ENCODE measurements at regions not wholly inside any gene's neighbourhood (a gene's known extent, or its start where the extent isn't known, plus 50 kb on each side); places are given as distances from the start of the nearest gene placed in this dataset.

DNA sequence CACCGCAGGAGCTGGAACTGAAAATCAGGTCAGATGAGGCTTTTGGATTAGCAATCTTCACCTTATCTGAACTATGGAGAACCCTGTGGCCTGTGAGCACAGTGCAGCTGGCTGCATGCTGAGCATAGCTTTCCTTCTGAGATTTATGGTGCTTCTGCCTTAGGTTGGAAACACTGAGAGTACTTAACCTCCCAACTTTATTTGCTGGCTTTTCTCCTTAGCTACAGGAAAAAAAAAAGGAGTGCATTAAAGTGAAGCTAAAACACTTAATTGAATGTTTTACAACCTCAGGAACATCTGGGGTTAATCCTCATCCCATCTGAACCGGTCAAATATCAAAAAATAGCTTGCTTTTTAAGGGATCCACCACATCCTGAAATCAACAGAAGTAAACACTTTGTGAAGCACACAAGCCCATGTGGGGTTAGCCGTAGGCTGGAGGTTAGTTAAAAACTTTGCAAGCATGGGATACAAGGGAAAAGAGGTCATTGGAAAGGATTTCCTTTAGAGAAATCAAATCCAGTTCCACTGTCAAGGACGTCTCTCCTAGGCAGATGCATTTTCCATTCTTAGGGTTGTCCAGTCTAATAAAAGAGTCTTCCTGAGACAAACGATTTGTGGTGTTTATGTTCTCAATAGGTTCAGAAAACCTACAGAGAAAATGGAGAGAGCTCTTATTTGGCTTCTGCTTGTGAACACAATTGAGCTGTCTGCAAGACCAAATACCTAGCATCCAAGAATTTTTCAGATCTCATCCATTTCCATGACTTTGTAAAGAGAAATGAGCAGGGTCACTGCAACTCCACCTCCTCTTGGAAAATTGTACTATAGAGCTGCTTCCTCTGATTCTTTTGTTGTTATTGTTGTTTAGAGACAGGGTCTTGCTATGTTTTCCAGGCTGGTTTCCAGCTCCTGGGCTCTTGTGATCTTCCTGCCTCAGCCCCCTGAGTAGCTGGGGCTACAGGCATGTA lies 470.4 kb upstream of the IGFBP3 start:
- no peaks in the 10 kb centered on the region for H3K27me3 ChIP-seq (replicated peaks; ENCODE audit: insufficient read depth)
- no peak overlapping the region for H3K4me3 ChIP-seq
- intact Hi-C loops (cut with DNase I): loop anchor here (5.0 kb wide), 1 partner anchor 211 kb away; no protein-coding TSS in a partner anchor
- TF ChIP-seq POLR2AphosphoS5 (IDR thresholded peaks at IDR 0.05) (no peak), POLR2A (IDR thresholded peaks at IDR 0.05) (no peak)
- TF ChIP-seq, protein P1, sequence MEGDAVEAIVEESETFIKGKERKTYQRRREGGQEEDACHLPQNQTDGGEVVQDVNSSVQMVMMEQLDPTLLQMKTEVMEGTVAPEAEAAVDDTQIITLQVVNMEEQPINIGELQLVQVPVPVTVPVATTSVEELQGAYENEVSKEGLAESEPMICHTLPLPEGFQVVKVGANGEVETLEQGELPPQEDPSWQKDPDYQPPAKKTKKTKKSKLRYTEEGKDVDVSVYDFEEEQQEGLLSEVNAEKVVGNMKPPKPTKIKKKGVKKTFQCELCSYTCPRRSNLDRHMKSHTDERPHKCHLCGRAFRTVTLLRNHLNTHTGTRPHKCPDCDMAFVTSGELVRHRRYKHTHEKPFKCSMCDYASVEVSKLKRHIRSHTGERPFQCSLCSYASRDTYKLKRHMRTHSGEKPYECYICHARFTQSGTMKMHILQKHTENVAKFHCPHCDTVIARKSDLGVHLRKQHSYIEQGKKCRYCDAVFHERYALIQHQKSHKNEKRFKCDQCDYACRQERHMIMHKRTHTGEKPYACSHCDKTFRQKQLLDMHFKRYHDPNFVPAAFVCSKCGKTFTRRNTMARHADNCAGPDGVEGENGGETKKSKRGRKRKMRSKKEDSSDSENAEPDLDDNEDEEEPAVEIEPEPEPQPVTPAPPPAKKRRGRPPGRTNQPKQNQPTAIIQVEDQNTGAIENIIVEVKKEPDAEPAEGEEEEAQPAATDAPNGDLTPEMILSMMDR (IDR thresholded peaks at IDR 0.05): no peak
- WGBS: 20% methylated on average over 5 of the region's 5 CpGs
- no peaks in the 10 kb centered on the region for H3K4me1 ChIP-seq (replicated peaks)
- H3K36me3 ChIP-seq: no peaks in the 10 kb centered on the region
- no peak for DNase-seq (ENCODE audit: low spot score)
- no peaks in the 10 kb centered on the region for H3K9me3 ChIP-seq
- H3K27ac ChIP-seq: no peak overlapping the region

DNA sequence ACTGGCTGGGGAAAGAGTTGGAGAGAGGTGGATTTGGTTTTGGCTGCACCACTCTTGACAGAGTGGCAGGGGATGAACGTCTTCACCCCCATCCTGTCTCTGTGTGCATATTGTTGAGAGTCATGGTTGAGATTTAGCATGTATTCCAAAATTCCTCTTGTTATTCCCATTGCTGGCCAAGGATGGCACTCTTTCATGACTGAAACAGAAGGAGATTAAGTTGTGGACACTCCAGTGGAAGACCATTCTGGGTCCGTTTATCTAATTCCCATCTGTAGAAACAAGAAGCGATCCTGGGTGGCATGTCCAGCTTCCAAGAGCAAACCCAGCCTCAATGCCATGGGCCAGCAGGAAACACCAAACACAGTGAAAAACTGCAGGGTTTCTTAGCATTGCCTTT lies 469.0 kb upstream of the IGFBP3 start:
- H3K27ac ChIP-seq: no peak overlapping the region
- no peak for TF ChIP-seq POLR2A (IDR thresholded peaks at IDR 0.05)
- TF ChIP-seq, protein P1 (IDR thresholded peaks at IDR 0.05): no peak
- TF ChIP-seq POLR2AphosphoS5 (IDR thresholded peaks at IDR 0.05): no peak
- WGBS: 87% methylated on average over 3 of the region's 3 CpGs

DNA sequence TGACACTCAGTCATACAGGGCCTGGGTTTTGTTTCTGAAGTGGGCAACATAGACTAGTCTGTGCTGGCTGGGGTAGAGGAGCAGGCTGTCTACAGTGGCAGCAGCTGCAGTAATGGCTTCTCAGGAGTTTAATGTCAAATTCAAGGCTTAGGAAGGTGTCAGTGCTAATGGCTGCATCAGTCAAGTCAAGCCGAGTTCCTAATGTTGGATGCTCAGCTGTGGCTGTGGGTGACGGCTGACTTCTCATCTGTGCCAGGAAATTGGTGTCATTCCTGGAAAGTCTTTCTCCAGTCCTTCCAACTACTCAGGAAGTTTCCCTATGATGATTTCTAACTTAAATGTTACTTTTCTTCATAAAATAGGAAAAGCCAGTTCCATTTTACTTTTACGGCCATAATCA lies 468.1 kb upstream of the IGFBP3 start:
- Histone ChIP-seq H3K27ac (no peak overlapping the region), H3K36me3 (no peaks in the 10 kb centered on the region), H3K4me3 (no peak overlapping the region), H3K27me3 (replicated peaks; ENCODE audit: insufficient read depth) (no peaks in the 10 kb centered on the region), H3K9me3 (no peaks in the 10 kb centered on the region), H3K4me1 (replicated peaks) (no peaks in the 10 kb centered on the region)
- DNase-seq (ENCODE audit: low spot score): no peak
- TF ChIP-seq POLR2AphosphoS5 (IDR thresholded peaks at IDR 0.05): no peak
- no peak for TF ChIP-seq POLR2A (IDR thresholded peaks at IDR 0.05)
- TF ChIP-seq, protein P1 (IDR thresholded peaks at IDR 0.05): no peak
- WGBS: 92% methylated on average over 3 of the region's 3 CpGs
- intact Hi-C loops (cut with DNase I): no loop called here

More for the DNA sequence above, 469.0 kb upstream of the IGFBP3 start:
- no peak for DNase-seq (ENCODE audit: low spot score)
- no peaks in the 10 kb centered on the region for H3K27me3 ChIP-seq (replicated peaks; ENCODE audit: insufficient read depth)
- no peaks in the 10 kb centered on the region for H3K36me3 ChIP-seq
- no peaks in the 10 kb centered on the region for H3K9me3 ChIP-seq
- intact Hi-C loops (cut with DNase I): loop anchor here (5.0 kb wide), 1 partner anchor 212 kb away; no protein-coding TSS in a partner anchor
- no peak overlapping the region for H3K4me3 ChIP-seq
- H3K4me1 ChIP-seq (replicated peaks): no peaks in the 10 kb centered on the region

DNA sequence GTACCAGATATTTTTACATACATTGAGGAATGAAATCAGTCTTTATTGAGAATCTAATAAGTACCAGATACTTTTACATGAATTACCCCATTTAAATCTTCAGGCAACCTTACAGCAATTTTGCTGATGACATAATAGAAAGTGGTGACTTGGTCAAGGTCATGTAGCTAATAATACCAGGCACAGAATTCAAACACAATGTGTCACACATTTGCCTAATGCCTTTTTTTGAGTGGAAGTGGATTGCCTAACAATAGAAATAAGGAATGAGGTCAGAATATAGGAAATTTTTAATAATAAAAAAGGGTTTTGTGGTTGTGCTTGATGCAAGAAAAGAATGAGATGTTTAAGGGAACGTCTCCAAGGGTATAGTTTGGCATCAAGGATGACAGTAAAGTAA lies 466.6 kb upstream of the IGFBP3 start:
- Histone ChIP-seq H3K27ac (no peak overlapping the region), H3K4me3 (no peak overlapping the region), H3K9me3 (no peaks in the 10 kb centered on the region), H3K27me3 (replicated peaks; ENCODE audit: insufficient read depth) (no peaks in the 10 kb centered on the region), H3K4me1 (replicated peaks) (no peaks in the 10 kb centered on the region), H3K36me3 (no peaks in the 10 kb centered on the region)
- no peak for DNase-seq (ENCODE audit: low spot score)
- intact Hi-C loops (cut with DNase I): no loop called here
- TF ChIP-seq POLR2AphosphoS5 (IDR thresholded peaks at IDR 0.05) (no peak), POLR2A (IDR thresholded peaks at IDR 0.05) (no peak)
- TF ChIP-seq, protein P1 (IDR thresholded peaks at IDR 0.05): no peak
- 62% methylated on average over 1 of the region's 1 CpG for WGBS
